ENCODE measurements at regions not wholly inside any gene's neighbourhood (a gene's known extent, or its start where the extent isn't known, plus 50 kb on each side); places are given as distances from the start of the nearest gene placed in this dataset.

DNA sequence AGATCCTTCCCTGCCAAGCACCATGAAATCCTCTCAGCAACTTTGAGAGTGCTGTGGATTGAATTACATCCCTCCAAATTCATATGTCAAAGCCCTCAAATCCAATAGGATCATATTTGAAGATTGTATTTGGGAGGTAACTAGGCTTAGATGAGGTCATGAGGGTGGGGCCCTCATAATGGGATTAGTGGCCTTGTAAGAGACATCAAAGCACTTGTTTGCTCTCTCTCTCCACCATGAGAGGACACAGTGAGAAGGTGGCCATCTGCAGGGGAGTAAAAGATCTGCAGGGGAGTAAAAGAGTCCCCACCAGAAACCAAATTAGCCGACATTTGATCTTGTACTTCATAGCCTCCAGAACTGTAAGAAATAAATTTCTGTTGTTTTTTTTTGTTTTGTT lies 298.2 kb downstream of the SAMD5 start:
- no peak for FAIRE-seq
- intact Hi-C loops (cut with DNase I), result no loop called here
- TF ChIP-seq CTCF (IDR thresholded peaks at IDR 0.05; ENCODE audit: borderline replicate concordance, extremely low read depth, insufficient read depth), result no peak
- no peak for DNase-seq
- Histone ChIP-seq H3K36me3 (ENCODE audit: control insufficient read depth in 2 of 3, insufficient read depth in 3 of 3, low read length in 3 of 3) (no peaks in the 10 kb centered on the region), H3K27ac (ENCODE audit: low read depth in 2 of 2, low read length in 2 of 2) (no peak overlapping the region), H3K9me3 (ENCODE audit: control insufficient read depth in 2 of 3, insufficient read depth in 1 of 3, low read length in 3 of 3) (peaks cover 0 to 8% (median 0%) of the 10 kb centered on the region in 3 donors), H3K4me1 (ENCODE audit: control insufficient read depth in 2 of 3, insufficient read depth in 2 of 3, low read depth in 1 of 3, low read length in 3 of 3) (peaks cover 0 to 10% (median 0%) of the 10 kb centered on the region in 3 donors), H3K9ac (ENCODE audit: low read length in 3 of 3) (no peak overlapping the region), H3K4me3 (ENCODE audit: low read length in 3 of 3) (no peak overlapping the region), H3K27me3 (ENCODE audit: control insufficient read depth, insufficient read depth, low read length) (no peaks in the 10 kb centered on the region)

DNA sequence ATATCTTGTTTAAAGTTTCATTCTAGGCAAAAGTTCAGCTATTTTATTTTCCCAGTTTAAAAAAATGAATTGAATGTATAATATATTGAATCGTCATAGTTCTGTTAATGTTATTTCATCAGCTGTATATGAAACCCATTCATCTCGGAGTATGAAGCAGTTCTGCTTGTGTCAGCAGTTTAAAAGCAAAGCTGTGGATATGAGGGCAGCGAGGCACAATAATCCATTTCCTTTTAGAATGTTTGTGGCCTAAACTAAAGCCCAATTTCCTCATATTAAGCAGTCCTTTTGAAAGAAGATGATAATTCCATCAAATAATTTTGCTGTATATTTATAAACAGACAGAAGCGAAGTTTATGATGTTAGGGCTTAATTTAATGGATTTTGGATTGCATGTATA lies 300.1 kb downstream of the SAMD5 start:
- no peak for TF ChIP-seq CTCF (IDR thresholded peaks at IDR 0.05; ENCODE audit: borderline replicate concordance, extremely low read depth, insufficient read depth)
- intact Hi-C loops (cut with DNase I), result no loop called here
- H3K27me3 ChIP-seq (ENCODE audit: control insufficient read depth, insufficient read depth, low read length), result no peaks in the 10 kb centered on the region
- H3K4me1 ChIP-seq (ENCODE audit: control insufficient read depth in 2 of 3, insufficient read depth in 2 of 3, low read depth in 1 of 3, low read length in 3 of 3), result peaks cover 0 to 6% (median 0%) of the 10 kb centered on the region in 3 donors
- H3K27ac ChIP-seq (ENCODE audit: low read depth in 2 of 2, low read length in 2 of 2), result no peak overlapping the region
- H3K9me3 ChIP-seq (ENCODE audit: control insufficient read depth in 2 of 3, insufficient read depth in 1 of 3, low read length in 3 of 3), result peaks cover 0 to 8% (median 0%) of the 10 kb centered on the region in 3 donors
- FAIRE-seq, result no peak
- H3K36me3 ChIP-seq (ENCODE audit: control insufficient read depth in 2 of 3, insufficient read depth in 3 of 3, low read length in 3 of 3), result no peaks in the 10 kb centered on the region
- no peak overlapping the region for H3K9ac ChIP-seq (ENCODE audit: low read length in 3 of 3)
- no peak overlapping the region for H3K4me3 ChIP-seq (ENCODE audit: low read length in 3 of 3)
- peak in 1 of 5 donors; percentile 11 for DNase-seq

GRCh38 chr6:147811913-147812629 lies 303.6 kb downstream of the SAMD5 start:
- Histone ChIP-seq H3K4me3 (ENCODE audit: low read length in 3 of 3) (no peak overlapping the region), H3K9me3 (ENCODE audit: control insufficient read depth in 2 of 3, insufficient read depth in 1 of 3, low read length in 3 of 3) (no peaks in the 10 kb centered on the region), H3K36me3 (ENCODE audit: control insufficient read depth in 2 of 3, insufficient read depth in 3 of 3, low read length in 3 of 3) (no peaks in the 10 kb centered on the region), H3K27ac (ENCODE audit: low read depth in 2 of 2, low read length in 2 of 2) (no peak overlapping the region), H3K4me1 (ENCODE audit: control insufficient read depth in 2 of 3, insufficient read depth in 2 of 3, low read depth in 1 of 3, low read length in 3 of 3) (no peaks in the 10 kb centered on the region), H3K27me3 (ENCODE audit: control insufficient read depth, insufficient read depth, low read length) (no peaks in the 10 kb centered on the region), H3K9ac (ENCODE audit: low read length in 3 of 3) (no peak overlapping the region)
- TF ChIP-seq CTCF (IDR thresholded peaks at IDR 0.05; ENCODE audit: borderline replicate concordance, extremely low read depth, insufficient read depth), result no peak
- FAIRE-seq (no peak), DNase-seq (no peak)
- intact Hi-C loops (cut with DNase I), result no loop called here

Data from kidney (tissue), 13 donors.